Body of pancreas (tissue), 4 donors: ENCODE measurements at regions not wholly inside any gene's neighbourhood (a gene's known extent, or its start where the extent isn't known, plus 50 kb on each side); places are given as distances from the start of the nearest gene placed in this dataset. TPM values are rescaled to one million over a fixed set of nuclear protein-coding genes. Genes with fewer than 3 reads are reported as not detected.
A peak's percentile ranks its signal among the peaks of the same experiment; 100 is the strongest.

Experiments
- ATAC-seq: fragments of 150-250 bp; one replicate; pipeline ENCODE4 v1.9.1; 2016
- DNase-seq, 4 donors: peaks; one replicate each; pipeline ENCODE4 v3.0.0-alpha.2; 2019
- H3K27ac ChIP-seq, 4 donors: fragments of 200-600 bp; sonication (generic); 1 replicate in 3 of 4; 2 replicates in 1 of 4; pipeline versions ENCODE4 v1.5.1 to v1.6.1; 2016 to 2019; ENCODE audit warnings: mild to moderate bottlenecking in 1 of 4, mixed read lengths in 1 of 4, moderate library complexity in 1 of 4
- H3K27me3 ChIP-seq, 2 donors: fragments of 200-600 bp; sonication (generic); one replicate each; pipeline ENCODE4 v1.6.0; 2016; ENCODE audit warnings: mild to moderate bottlenecking in 1 of 2
- H3K36me3 ChIP-seq, 2 donors: fragments of 200-600 bp; sonication (generic); replicated peaks in 1 of 2; 2 replicates each; pipeline ENCODE4 v1.5.1; 2016; ENCODE audit warnings: low read depth in 2 of 2; ENCODE audit not compliant: insufficient read depth in 1 of 2
- H3K4me1 ChIP-seq: fragments of 200-600 bp; sonication (generic); one replicate; pipeline ENCODE4 v1.6.0; 2016
- H3K4me3 ChIP-seq, 2 donors: fragments of 200-600 bp; sonication (generic); 1 replicate in 1 of 2; 2 replicates in 1 of 2; pipeline ENCODE4 v1.5.1; 2016 to 2019
- H3K9me3 ChIP-seq, 3 donors: fragments of 200-600 bp; sonication (generic); 1 replicate in 2 of 3; 2 replicates in 1 of 3; pipeline ENCODE4 v1.5.1; 2016
- CTCF ChIP-seq, 7 experiments: fragments of 450-650 bp in 4 of 7; fragments of 200-600 bp in 3 of 7; sonication (generic) in 3 of 7; IDR thresholded peaks; one replicate each; pipeline ENCODE4 v1.5.1; 2016 to 2019; ENCODE audit warnings: antibody characterized with exemption in 7 of 7
- POLR2A ChIP-seq, 3 donors: fragments of 450-650 bp; IDR thresholded peaks; one replicate each; pipeline ENCODE4 v1.6.1; 2016; ENCODE audit warnings: antibody characterized with exemption in 3 of 3, mild to moderate bottlenecking in 2 of 3
- WGBS, 2 donors: methylation state at CpG; one replicate each; pipeline ENCODE4 v1.1.5; 2017; 5-methylcytosine and 5-hydroxymethylcytosine counted together
- intact Hi-C: fragments of 100-400 bp; cut with DNase I; formaldehyde crosslinking; loops from one replicate; pipeline ENCODE4 v1.15.1; 2023
- small RNA-seq: library from RNA; depleted of rRNA; stranded (forward); fragments of <200 nt; gene quantifications from one replicate; pipeline ENCODE3, GENCODE V24; 2016

DNA sequence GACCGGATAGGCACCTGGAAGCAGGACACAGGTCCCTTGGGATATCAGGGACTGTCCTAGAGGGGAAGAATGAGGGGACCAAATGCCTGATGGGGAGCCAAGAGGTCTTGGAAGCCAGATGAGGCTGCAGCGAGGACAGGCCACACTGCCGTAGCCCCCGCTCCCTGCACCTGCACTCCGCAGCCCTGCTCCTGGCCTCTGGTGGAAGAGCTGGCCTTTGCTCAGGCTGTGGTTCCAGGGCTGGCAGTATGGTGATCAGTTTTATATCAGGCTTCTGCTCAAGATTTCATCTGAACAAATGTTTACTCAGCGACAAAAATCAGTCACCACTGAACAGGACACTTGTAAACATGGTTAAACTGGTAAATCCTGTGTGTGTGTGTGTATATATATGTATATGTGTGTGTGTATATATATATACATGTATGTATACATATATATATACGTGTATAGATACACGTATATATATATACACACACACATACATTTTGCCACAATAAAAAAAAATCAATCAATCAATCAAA, 52.5 kb upstream of the TAF1B start:
- no peak for ATAC-seq
- H3K4me3 ChIP-seq: no peak overlapping the region
- intact Hi-C loops: no loop called here
- no peak for TF ChIP-seq POLR2A (IDR thresholded peaks at IDR 0.05)
- no peak for TF ChIP-seq CTCF (IDR thresholded peaks at IDR 0.05)
- no peaks in the 10 kb centered on the region for H3K27me3 ChIP-seq
- H3K36me3 ChIP-seq: no peaks in the 10 kb centered on the region
- peaks cover 8% of the 10 kb centered on the region for H3K4me1 ChIP-seq
- DNase-seq: no peak
- 63 to 87% methylated on average over 4 to 5 of the region's 8 CpGs for WGBS, 2 donors
- H3K9me3 ChIP-seq: no peaks in the 10 kb centered on the region
- H3K27ac ChIP-seq: no peak overlapping the region

GRCh38 chr2:9791711-9792110, 51.6 kb upstream of the TAF1B start:
- DNase-seq (no peak), ATAC-seq (peak; percentile 60)
- intact Hi-C loops: no loop called here
- Histone ChIP-seq H3K9me3 (no peaks in the 10 kb centered on the region), H3K4me3 (no peak overlapping the region), H3K27me3 (no peaks in the 10 kb centered on the region), H3K27ac (no peak overlapping the region), H3K36me3 (no peaks in the 10 kb centered on the region), H3K4me1 (peaks cover 8% of the 10 kb centered on the region)
- 52 to 59% methylated on average over 4 of the region's 4 CpGs for WGBS, 2 donors
- TF ChIP-seq CTCF (IDR thresholded peaks at IDR 0.05) (no peak), POLR2A (IDR thresholded peaks at IDR 0.05) (no peak)

- H3K36me3 ChIP-seq: no peaks in the 10 kb centered on the region
- no peak overlapping the region for H3K4me3 ChIP-seq
- no peak overlapping the region for H3K27ac ChIP-seq
- intact Hi-C loops: no loop called here
- H3K9me3 ChIP-seq: no peaks in the 10 kb centered on the region
- TF ChIP-seq POLR2A (IDR thresholded peaks at IDR 0.05) (no peak), CTCF (IDR thresholded peaks at IDR 0.05) (no peak)
- DNase-seq (no peak), ATAC-seq (no peak)
- peaks cover 11% of the 10 kb centered on the region for H3K4me1 ChIP-seq
- WGBS, 2 donors: 78 to 94% methylated on average over 9 to 13 of the region's 13 CpGs
- no peaks in the 10 kb centered on the region for H3K27me3 ChIP-seq
Measured at GRCh38 chr2:9793156-9793917, 49.9 kb upstream of the TAF1B start.

Small RNAs in the stretch of these regions (small RNA-seq; reads per million reads assigned to genes)
- not detected for gene AC082651.2
- not detected for gene RNU4-73P
